ENCODE measurements at regions not wholly inside any gene's neighbourhood (a gene's known extent, or its start where the extent isn't known, plus 50 kb on each side); places are given as distances from the start of the nearest gene placed in this dataset.

DNA sequence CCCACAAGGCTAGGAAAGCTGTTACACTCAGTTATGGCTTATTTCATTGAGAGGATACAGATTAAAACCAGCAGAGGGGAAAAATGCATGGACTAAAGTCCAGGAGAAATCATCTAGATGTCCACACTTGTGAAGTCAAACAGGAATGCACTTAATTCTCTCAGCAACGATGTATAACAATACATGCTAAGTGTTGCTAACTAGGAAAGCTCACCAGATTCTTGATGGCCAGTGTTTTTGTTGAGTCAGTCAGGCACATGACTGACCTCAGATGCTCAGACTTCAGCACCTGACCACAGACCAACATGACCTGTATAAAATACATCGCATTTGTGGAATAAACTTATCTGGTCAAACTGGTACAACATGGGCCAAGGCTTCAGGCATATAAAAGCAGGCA, 470.2 kb upstream of the PRR20A start:
- no peak for TF ChIP-seq TAF1 (IDR thresholded peaks at IDR 0.05; ENCODE audit: low read depth, low read length)
- no peak for TF ChIP-seq POLR2A (IDR thresholded peaks at IDR 0.05; ENCODE audit: low read depth, low read length)
